Central memory CD8-positive, alpha-beta T cell (primary cell): ENCODE measurements at regions not wholly inside any gene's neighbourhood (a gene's known extent, or its start where the extent isn't known, plus 50 kb on each side); places are given as distances from the start of the nearest gene placed in this dataset.
"Not testable (repeated sequence)": the region's sequence is repeated elsewhere in the genome, so short reads cannot be mapped to it uniquely, and the experiment has no call there.

ENCODE experiments used
- ATAC-seq: fragments of 150-1000 bp; cut with Tn5 transposase; replicated peaks from 2 replicates; pipeline ENCODE4 v1.10.0; 2022; ENCODE audit warnings: mild to moderate bottlenecking, moderate FRiP score, moderate number of reproducible peaks; ENCODE audit not compliant: poor library complexity, severe bottlenecking; ENCODE audit errors: extremely low read depth
- DNase-seq, 2 donors: peaks; one replicate each; pipeline ENCODE4 v3.0.0; 2021; ENCODE audit warnings: low spot score in 2 of 2
- H3K27ac Mint-ChIP-seq: one replicate; pipeline ENCODE4 v1.8.0; 2022; ENCODE audit warnings: low read depth, mild to moderate bottlenecking, moderate library complexity, mixed read lengths
- H3K27me3 Mint-ChIP-seq: one replicate; pipeline ENCODE4 v1.8.0; 2022; ENCODE audit warnings: mixed read lengths
- H3K36me3 Mint-ChIP-seq: one replicate; pipeline ENCODE4 v1.8.0; 2022; ENCODE audit warnings: mild to moderate bottlenecking, moderate library complexity, mixed read lengths; ENCODE audit not compliant: insufficient read depth
- H3K4me1 Mint-ChIP-seq: one replicate; pipeline ENCODE4 v1.8.0; 2022; ENCODE audit warnings: mixed read lengths
- H3K4me3 Mint-ChIP-seq: one replicate; pipeline ENCODE4 v1.8.0; 2022; ENCODE audit warnings: mild to moderate bottlenecking, moderate library complexity, mixed read lengths
- H3K9me3 Mint-ChIP-seq: one replicate; pipeline ENCODE4 v1.8.0; 2022; ENCODE audit warnings: mixed read lengths

GRCh38 chr13:22789027-22789593 lies 391.7 kb upstream of the SGCG start:
- Mint-ChIP-seq H3K27me3 (no peaks in the 10 kb centered on the region), H3K4me3 (no peak overlapping the region), H3K9me3 (no peaks in the 10 kb centered on the region), H3K27ac (no peak overlapping the region), H3K4me1 (no peaks in the 10 kb centered on the region), H3K36me3 (no peaks in the 10 kb centered on the region)
- no peak for DNase-seq
- ATAC-seq: no peak

DNA sequence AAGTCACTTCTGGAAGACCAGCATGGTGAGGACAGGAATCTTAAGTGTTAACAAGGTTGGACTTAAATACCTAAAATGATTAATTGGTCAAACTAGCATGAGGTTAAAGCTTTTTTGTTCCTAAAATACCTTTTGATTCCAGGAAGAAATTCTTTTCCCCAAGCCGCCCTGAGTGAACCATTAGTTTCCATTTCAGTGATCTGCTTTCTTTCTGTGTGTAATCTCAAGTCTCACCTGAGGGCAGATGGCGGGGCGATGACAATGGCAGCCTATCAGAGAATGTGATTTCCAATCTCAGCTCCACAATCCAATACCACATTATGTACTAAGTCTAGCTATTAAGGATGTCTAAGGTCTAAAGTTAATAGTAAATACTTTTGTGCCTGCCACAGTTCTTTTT lies 390.9 kb upstream of the SGCG start:
- ATAC-seq (no peak), DNase-seq (no peak)
- H3K27me3 Mint-ChIP-seq: no peaks in the 10 kb centered on the region
- H3K27ac Mint-ChIP-seq: no peak overlapping the region
- H3K4me1 Mint-ChIP-seq: no peaks in the 10 kb centered on the region
- no peaks in the 10 kb centered on the region for H3K9me3 Mint-ChIP-seq
- no peak overlapping the region for H3K4me3 Mint-ChIP-seq
- no peaks in the 10 kb centered on the region for H3K36me3 Mint-ChIP-seq

GRCh38 chr13:22793598-22794134 lies 387.1 kb upstream of the SGCG start:
- H3K27ac Mint-ChIP-seq: no peak overlapping the region
- H3K27me3 Mint-ChIP-seq: peaks cover 5% of the 10 kb centered on the region

GRCh38 chr13:22800526-22801401 lies 380.0 kb upstream of the SGCG start:
- H3K36me3 Mint-ChIP-seq: no peaks in the 10 kb centered on the region
- peaks cover 24% of the 10 kb centered on the region for H3K27me3 Mint-ChIP-seq
- H3K9me3 Mint-ChIP-seq: no peaks in the 10 kb centered on the region
- H3K4me3 Mint-ChIP-seq: no peak overlapping the region
- ATAC-seq (no peak), DNase-seq (no peak)
- no peak overlapping the region for H3K27ac Mint-ChIP-seq
- H3K4me1 Mint-ChIP-seq: no peaks in the 10 kb centered on the region

More at GRCh38 chr13:22793598-22794134, 387.1 kb upstream of the SGCG start:
- Mint-ChIP-seq H3K4me3 (no peak overlapping the region), H3K36me3 (no peaks in the 10 kb centered on the region), H3K4me1 (no peaks in the 10 kb centered on the region), H3K9me3 (no peaks in the 10 kb centered on the region)
- ATAC-seq: no peak
- DNase-seq: no peak

DNA sequence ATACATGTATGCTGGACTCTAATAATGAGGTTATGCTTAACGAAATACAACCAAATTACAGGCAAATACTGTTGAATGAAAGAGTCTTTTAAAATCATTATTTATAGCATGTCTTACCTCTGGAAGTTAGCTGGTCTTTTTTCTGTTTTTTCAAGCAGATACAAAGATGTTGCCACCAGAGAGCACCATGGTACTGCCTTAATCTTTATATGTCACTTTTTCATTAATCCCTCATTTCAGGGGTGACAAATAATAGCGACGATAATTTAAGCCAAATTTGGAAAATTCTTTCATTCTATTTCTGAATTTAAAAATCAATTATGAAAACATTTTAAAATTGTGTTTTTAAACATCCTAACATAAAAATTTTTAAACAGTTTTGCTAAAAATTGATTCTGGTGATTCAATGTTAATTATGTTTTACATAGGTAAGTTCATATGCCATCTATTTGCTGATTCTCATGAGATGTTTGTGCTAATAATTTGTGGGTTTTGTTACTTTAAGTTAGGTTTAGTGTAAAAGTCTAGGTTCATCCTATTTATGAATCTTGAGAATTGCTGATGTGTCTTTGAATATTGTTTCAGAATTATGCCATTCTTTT lies 379.3 kb upstream of the SGCG start:
- no peak overlapping the region for H3K27ac Mint-ChIP-seq
- H3K4me3 Mint-ChIP-seq: no peak overlapping the region
- no peaks in the 10 kb centered on the region for H3K4me1 Mint-ChIP-seq
- no peaks in the 10 kb centered on the region for H3K36me3 Mint-ChIP-seq
- DNase-seq: no peak
- no peak for ATAC-seq
- H3K9me3 Mint-ChIP-seq: no peaks in the 10 kb centered on the region
- H3K27me3 Mint-ChIP-seq: peaks cover 24% of the 10 kb centered on the region

DNA sequence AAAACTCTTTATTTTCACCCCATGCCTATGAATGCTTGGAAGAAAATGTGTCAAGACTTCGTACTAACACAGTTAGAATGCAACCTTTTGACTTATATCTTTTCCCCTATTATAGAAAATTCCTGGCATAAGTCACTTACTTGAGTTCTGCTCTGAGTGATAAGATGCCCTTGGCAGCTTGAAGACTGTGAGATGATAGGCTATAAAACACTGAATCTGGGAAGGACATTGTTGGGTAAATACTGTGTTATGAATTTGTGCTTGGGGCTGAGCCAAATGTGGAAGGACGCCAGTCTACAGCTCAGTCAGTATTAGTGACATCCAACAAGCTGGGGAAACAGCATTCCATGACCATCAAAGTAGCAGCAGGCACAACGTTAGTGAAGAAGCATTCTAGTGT lies 368.0 kb upstream of the SGCG start:
- H3K27ac Mint-ChIP-seq: no peak overlapping the region
- H3K36me3 Mint-ChIP-seq: no peaks in the 10 kb centered on the region
- H3K4me1 Mint-ChIP-seq: no peaks in the 10 kb centered on the region
- H3K9me3 Mint-ChIP-seq: no peaks in the 10 kb centered on the region
- DNase-seq (no peak), ATAC-seq (no peak)
- no peak overlapping the region for H3K4me3 Mint-ChIP-seq
- no peaks in the 10 kb centered on the region for H3K27me3 Mint-ChIP-seq

- not testable (repeated sequence) for H3K36me3 Mint-ChIP-seq, H3K4me3 Mint-ChIP-seq, ATAC-seq, H3K27me3 Mint-ChIP-seq, H3K4me1 Mint-ChIP-seq, DNase-seq, H3K9me3 Mint-ChIP-seq, H3K27ac Mint-ChIP-seq
Observed at GRCh38 chr13:22813531-22814377, 367.0 kb upstream of the SGCG start.

GRCh38 chr13:22814433-22814832 lies 366.3 kb upstream of the SGCG start:
- not testable (repeated sequence) for DNase-seq

GRCh38 chr13:22821589-22821988 lies 359.2 kb upstream of the SGCG start:
- no peak overlapping the region for H3K27ac Mint-ChIP-seq
- H3K9me3 Mint-ChIP-seq: no peaks in the 10 kb centered on the region
- no peaks in the 10 kb centered on the region for H3K27me3 Mint-ChIP-seq
- no peak for ATAC-seq
- H3K4me3 Mint-ChIP-seq: no peak overlapping the region
- DNase-seq: no peak
- no peaks in the 10 kb centered on the region for H3K36me3 Mint-ChIP-seq
- H3K4me1 Mint-ChIP-seq: no peaks in the 10 kb centered on the region

More at GRCh38 chr13:22814433-22814832, 366.3 kb upstream of the SGCG start:
- H3K4me3 Mint-ChIP-seq, H3K4me1 Mint-ChIP-seq, H3K27me3 Mint-ChIP-seq, H3K36me3 Mint-ChIP-seq, ATAC-seq, H3K27ac Mint-ChIP-seq, H3K9me3 Mint-ChIP-seq: not testable (repeated sequence)

DNA sequence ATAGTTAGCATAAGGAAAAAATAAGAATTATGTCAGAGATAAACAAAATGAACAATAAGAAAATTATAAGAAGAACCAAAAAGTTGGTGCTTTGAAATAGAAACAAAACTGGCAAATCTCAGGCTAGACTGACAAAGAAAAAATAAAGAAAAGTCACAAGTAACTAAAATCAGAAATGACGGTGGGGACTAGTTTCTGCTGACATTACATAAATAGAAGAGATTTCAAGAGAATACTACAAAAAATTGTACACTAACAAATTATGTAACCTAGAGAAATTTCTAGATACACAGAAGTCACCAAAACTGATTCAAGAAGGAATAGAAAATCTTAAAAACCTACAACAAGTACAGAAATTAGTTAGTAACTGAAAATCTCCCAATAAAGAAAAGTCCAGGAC lies 355.6 kb upstream of the SGCG start:
- no peaks in the 10 kb centered on the region for H3K27me3 Mint-ChIP-seq
- H3K9me3 Mint-ChIP-seq: no peaks in the 10 kb centered on the region
- no peak overlapping the region for H3K4me3 Mint-ChIP-seq
- H3K27ac Mint-ChIP-seq: no peak overlapping the region
- ATAC-seq: no peak
- no peaks in the 10 kb centered on the region for H3K4me1 Mint-ChIP-seq
- DNase-seq: no peak
- no peaks in the 10 kb centered on the region for H3K36me3 Mint-ChIP-seq

GRCh38 chr13:22828081-22828480 lies 352.7 kb upstream of the SGCG start:
- Mint-ChIP-seq H3K27ac (no peak overlapping the region), H3K9me3 (no peaks in the 10 kb centered on the region), H3K36me3 (no peaks in the 10 kb centered on the region), H3K4me1 (no peaks in the 10 kb centered on the region), H3K27me3 (no peaks in the 10 kb centered on the region), H3K4me3 (no peak overlapping the region)
- DNase-seq (no peak), ATAC-seq (no peak)

GRCh38 chr13:22836475-22836874 lies 344.3 kb upstream of the SGCG start:
- Mint-ChIP-seq H3K4me3 (no peak overlapping the region), H3K36me3 (no peaks in the 10 kb centered on the region), H3K27ac (no peak overlapping the region), H3K9me3 (no peaks in the 10 kb centered on the region), H3K4me1 (no peaks in the 10 kb centered on the region), H3K27me3 (no peaks in the 10 kb centered on the region)
- no peak for DNase-seq
- ATAC-seq: no peak
